ENCODE measurements at regions not wholly inside any gene's neighbourhood (a gene's known extent, or its start where the extent isn't known, plus 50 kb on each side); places are given as distances from the start of the nearest gene placed in this dataset.
A peak's percentile ranks its signal among the peaks of the same experiment; 100 is the strongest.

- no peak for TF ChIP-seq CTCF (conservative IDR thresholded peaks at IDR 0.05; ENCODE audit: low read depth, low read length)
- DNase-seq (ENCODE audit: low read depth): no peak
- no peak overlapping the region for H3K4me3 ChIP-seq (ENCODE audit: low read depth, low read length)
Observed at GRCh38 chrX:25925946-25926345, 212.2 kb upstream of the MAGEB18 start.

- DNase-seq (ENCODE audit: low read depth): no peak
- no peak overlapping the region for H3K4me3 ChIP-seq (ENCODE audit: low read depth, low read length)
- no peak for TF ChIP-seq CTCF (conservative IDR thresholded peaks at IDR 0.05; ENCODE audit: low read depth, low read length)
Observed at GRCh38 chrX:25928316-25928715, 209.8 kb upstream of the MAGEB18 start.

DNA sequence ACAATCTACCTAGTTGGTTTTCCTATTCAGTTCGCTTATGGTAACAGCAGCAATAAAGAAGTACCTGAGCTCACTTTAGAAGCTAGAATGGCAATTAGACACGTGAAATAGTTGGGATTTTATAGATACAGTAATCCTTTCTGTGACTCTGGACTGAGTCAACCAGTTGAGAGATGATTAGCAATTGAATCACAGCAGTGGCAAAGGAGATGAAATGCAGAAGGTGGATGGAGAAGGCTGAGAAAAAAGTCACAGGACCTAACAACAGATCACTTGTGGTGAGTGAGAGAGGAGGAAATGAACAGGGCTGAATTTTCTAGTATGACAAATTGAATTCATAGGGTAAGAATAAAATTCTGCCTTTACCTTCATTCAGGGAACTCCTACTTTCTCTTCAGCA, 197.1 kb upstream of the MAGEB18 start:
- no peak for TF ChIP-seq CTCF (conservative IDR thresholded peaks at IDR 0.05; ENCODE audit: low read depth, low read length)
- H3K4me3 ChIP-seq (ENCODE audit: low read depth, low read length): no peak overlapping the region
- no peak for DNase-seq (ENCODE audit: low read depth)

DNA sequence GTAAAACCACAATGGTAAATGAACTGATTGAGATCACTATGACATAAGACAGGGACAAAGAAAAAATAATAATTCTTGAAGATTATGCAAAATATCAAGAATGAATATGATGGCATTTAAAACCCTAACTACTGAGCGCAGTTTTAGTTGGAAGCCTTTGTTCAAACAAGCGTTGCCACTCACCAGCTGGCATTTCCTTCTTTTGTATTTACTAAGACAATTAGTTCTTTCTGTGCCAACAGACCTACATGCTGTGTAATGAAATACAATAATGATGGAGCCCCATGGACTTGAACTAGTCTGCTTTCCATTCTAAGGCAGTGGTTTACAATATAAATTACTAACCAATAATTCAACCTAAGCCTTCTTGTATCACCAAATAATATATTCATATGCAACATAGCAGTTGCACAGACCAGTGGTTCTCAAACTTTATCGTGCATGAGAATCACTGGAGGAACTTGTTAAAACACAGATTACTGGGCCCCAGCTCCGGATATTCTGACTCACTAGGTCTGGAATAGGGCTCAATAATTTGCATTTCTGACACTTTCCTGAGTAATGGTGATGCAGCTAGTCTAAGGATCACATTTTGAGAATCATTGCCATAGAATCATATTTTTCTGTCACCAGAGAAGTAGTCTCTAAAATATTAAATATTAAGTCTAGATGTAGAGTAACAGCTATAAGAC, 196.4 kb upstream of the MAGEB18 start:
- H3K4me3 ChIP-seq (ENCODE audit: low read depth, low read length): no peak overlapping the region
- no peak for DNase-seq (ENCODE audit: low read depth)
- no peak for TF ChIP-seq CTCF (conservative IDR thresholded peaks at IDR 0.05; ENCODE audit: low read depth, low read length)

DNA sequence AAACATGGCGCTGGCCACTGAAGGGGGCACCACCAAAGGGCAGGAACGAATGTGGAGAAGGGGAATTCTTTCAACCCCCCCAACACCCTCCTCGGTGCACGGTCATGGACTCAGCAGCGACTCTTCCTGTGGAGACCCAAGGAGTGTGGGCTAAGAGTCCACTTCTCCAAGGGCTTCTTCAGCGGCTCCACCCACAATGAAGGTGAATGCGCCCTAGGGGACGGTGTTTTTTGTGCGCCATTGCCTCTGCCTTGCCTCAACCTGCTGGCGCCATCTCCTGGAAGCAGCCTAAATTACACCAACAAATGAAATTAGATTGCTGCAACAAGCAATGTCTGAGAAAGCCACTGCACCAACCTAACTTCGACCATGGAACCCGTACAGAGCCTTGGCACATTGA, 169.2 kb upstream of the MAGEB18 start:
- DNase-seq (ENCODE audit: low read depth): peak; percentile 7
- no peak overlapping the region for H3K4me3 ChIP-seq (ENCODE audit: low read depth, low read length)
- peak; percentile 43 for TF ChIP-seq CTCF (conservative IDR thresholded peaks at IDR 0.05; ENCODE audit: low read depth, low read length)

GRCh38 chrX:25976683-25977310, 161.3 kb upstream of the MAGEB18 start:
- DNase-seq (ENCODE audit: low read depth): no peak
- TF ChIP-seq CTCF (conservative IDR thresholded peaks at IDR 0.05; ENCODE audit: low read depth, low read length): no peak

DNA sequence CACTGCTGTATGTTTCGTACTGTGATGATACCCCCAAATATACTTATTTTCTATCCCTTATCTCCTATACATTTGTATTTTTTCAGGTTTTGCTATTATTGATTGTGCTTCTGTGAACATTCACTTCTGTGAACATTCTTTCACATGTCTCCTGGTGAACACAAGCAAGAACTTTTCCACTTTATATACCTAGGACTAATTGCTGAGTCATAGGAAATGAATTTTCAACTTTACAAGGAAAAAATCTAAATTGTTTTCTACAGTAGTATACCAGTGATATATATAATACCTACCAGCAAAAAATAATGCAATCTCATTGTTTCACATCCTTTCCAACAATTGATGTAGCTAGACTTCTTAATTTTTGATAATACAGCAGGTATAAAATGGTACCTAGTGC, 139.5 kb upstream of the MAGEB18 start:
- H3K4me3 ChIP-seq (ENCODE audit: low read depth, low read length): no peak overlapping the region
- no peak for DNase-seq (ENCODE audit: low read depth)
- no peak for TF ChIP-seq CTCF (conservative IDR thresholded peaks at IDR 0.05; ENCODE audit: low read depth, low read length)

More at GRCh38 chrX:25976683-25977310, 161.3 kb upstream of the MAGEB18 start:
- no peak overlapping the region for H3K4me3 ChIP-seq (ENCODE audit: low read depth, low read length)
